ENCODE measurements at regions not wholly inside any gene's neighbourhood (a gene's known extent, or its start where the extent isn't known, plus 50 kb on each side); places are given as distances from the start of the nearest gene placed in this dataset.

DNA sequence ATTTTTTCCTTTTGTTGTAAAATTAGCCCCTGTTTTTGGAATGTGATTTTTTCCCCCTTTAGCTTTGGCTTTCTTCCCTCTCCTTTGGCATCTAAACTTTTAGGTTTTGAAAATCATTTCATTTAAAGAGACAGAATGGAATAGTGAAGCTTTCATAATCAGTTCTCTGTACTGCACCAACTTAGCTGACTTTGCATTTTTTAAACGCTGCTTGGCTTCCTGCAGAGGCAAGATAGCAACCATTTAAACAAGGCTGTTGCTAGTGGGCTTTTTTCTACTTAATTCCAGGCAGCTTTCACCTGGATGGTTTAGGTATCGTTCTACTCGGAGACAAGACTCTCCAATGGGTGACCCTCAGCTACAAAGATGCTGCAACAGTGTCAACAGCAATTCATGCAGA is 267.9 kb upstream of the PKDCC start:
- no peak for TF ChIP-seq ZNF274 (IDR thresholded peaks at IDR 0.05; ENCODE audit: low read depth, low read length)
- no peak for TF ChIP-seq SUZ12 (IDR thresholded peaks at IDR 0.05; ENCODE audit: extremely low read depth, insufficient read depth, insufficient read length)

Measured in NT2/D1 (cell line).